AG04450 (cell line): ENCODE measurements at regions not wholly inside any gene's neighbourhood (a gene's known extent, or its start where the extent isn't known, plus 50 kb on each side); places are given as distances from the start of the nearest gene placed in this dataset.

Source experiments
- CTCF ChIA-PET: fragments of 300-600, 350-600 bp; formaldehyde crosslinking; extraction: SDS; loops from one replicate; lab custom pipeline; 2022; ENCODE audit warnings: antibody characterized with exemption, inconsistent platforms; lab: Charles Lee
- POLR2A ChIA-PET: fragments of 350-600 bp; formaldehyde crosslinking; extraction: SDS; loops from one replicate; lab custom pipeline; 2021; ENCODE audit warnings: antibody characterized with exemption, inconsistent platforms; lab: Yijun Ruan, JAX
- DNase-seq: peaks from one replicate; pipeline ENCODE4 v3.0.0-alpha.2; 2011; ENCODE audit warnings: low read depth, low spot score
- H3K27ac ChIP-seq: one replicate; pipeline ENCODE4 v1.5.1; 2012; ENCODE audit warnings: low read depth, low read length, control low read depth
- H3K27me3 ChIP-seq: one replicate; pipeline ENCODE4 v1.6.0; 2012; ENCODE audit warnings: low read length; ENCODE audit not compliant: control insufficient read depth, insufficient read depth
- H3K4me3 ChIP-seq: 2 replicates; pipeline ENCODE4 v1.5.1; 2011; ENCODE audit warnings: mild to moderate bottlenecking, low read depth, low read length, control low read depth
- H3K9me3 ChIP-seq: 2 replicates; pipeline ENCODE4 v1.5.1; 2012; ENCODE audit warnings: low read length; ENCODE audit not compliant: control insufficient read depth, insufficient read depth
- CTCF ChIP-seq: IDR thresholded peaks from 2 replicates; pipeline ENCODE4 v1.5.1; 2011; ENCODE audit warnings: low read depth, low read length, control low read depth, inconsistent platforms

GRCh38 chr2:150578481-150578880 lies 91.0 kb upstream of the RND3 start:
- Histone ChIP-seq H3K9me3 (peaks cover 14% of the 10 kb centered on the region), H3K27me3 (no peaks in the 10 kb centered on the region), H3K4me3 (no peak overlapping the region), H3K27ac (no peak overlapping the region)
- TF ChIP-seq CTCF, result no peak
- ChIA-PET POLR2A (no interaction called here), CTCF (no interaction called here)
- no peak for DNase-seq

DNA sequence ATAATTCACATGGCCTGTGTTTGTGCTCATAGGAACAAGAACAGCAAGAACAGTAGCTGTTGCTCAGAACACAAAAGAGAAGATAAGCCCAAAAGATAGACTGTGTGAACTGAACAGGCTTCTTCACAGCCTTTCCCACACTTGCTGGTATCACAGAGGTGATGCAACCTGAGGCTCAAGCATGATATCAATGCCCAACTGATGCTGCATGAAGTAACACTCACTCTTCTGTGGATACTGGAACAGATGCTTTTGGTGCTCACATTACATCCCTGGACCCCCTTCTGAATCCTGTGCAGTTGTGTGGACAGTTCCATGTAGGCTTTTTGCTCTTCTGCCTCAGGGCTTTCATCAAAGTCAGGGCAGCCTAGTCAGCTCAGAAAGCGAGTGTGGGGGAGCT lies 88.4 kb upstream of the RND3 start:
- DNase-seq, result no peak
- Histone ChIP-seq H3K9me3 (peaks cover 14% of the 10 kb centered on the region), H3K4me3 (no peak overlapping the region), H3K27ac (no peak overlapping the region), H3K27me3 (no peaks in the 10 kb centered on the region)
- POLR2A ChIA-PET, result interaction anchor here (0.5 kb wide), 1 partner anchor 24 kb away, joined by 8 read pairs; no protein-coding TSS in a partner anchor
- no peak for TF ChIP-seq CTCF
- CTCF ChIA-PET, result interaction anchor here (0.6 kb wide), 1 partner anchor 663 kb away, joined by 3 read pairs; no protein-coding TSS in a partner anchor

DNA sequence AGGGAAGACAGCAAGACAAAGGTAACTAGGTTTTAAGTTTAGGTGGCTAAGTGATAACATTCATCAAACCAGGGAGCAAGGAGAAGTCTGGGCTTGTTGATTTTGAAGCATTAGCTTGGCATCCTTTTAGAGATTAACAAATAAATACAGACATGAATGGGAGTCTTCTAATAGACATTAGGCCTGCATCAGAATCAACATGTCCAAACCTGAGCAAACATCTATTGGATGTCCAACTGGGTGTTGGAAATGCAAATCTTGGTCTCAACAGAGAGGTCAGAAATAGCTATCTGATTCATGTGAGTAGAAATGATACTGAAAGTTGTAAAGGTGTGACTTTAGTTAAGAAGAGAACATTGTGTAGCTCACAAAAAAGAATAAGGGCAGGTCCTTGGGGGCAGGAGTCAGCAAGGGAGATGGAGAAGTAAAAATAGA lies 85.5 kb upstream of the RND3 start:
- POLR2A ChIA-PET, result no interaction called here
- DNase-seq, result no peak
- Histone ChIP-seq H3K4me3 (no peak overlapping the region), H3K27me3 (no peaks in the 10 kb centered on the region), H3K27ac (no peak overlapping the region), H3K9me3 (peaks cover under 1% of the 10 kb centered on the region; the same call in 1 of the 2 replicates)
- CTCF ChIA-PET, result interaction anchor here (0.6 kb wide), 1 partner anchor 666 kb away, joined by 3 read pairs; no protein-coding TSS in a partner anchor
- no peak for TF ChIP-seq CTCF

GRCh38 chr2:150572194-150572766 lies 84.8 kb upstream of the RND3 start:
- no peak for TF ChIP-seq CTCF
- ChIA-PET CTCF (no interaction called here), POLR2A (no interaction called here)
- Histone ChIP-seq H3K4me3 (no peak overlapping the region), H3K9me3 (no peaks in the 10 kb centered on the region), H3K27ac (no peak overlapping the region), H3K27me3 (no peaks in the 10 kb centered on the region)
- DNase-seq, result no peak

- ChIA-PET POLR2A (interaction anchor here (1.0 kb wide), 1 partner anchor 31 kb away, joined by 3 read pairs; no protein-coding TSS in a partner anchor), CTCF (interaction anchor here (0.6 kb wide), 1 partner anchor 29 kb away, joined by 3 read pairs; no protein-coding TSS in a partner anchor)
- H3K4me3 ChIP-seq, result no peak overlapping the region
- DNase-seq, result no peak
- no peaks in the 10 kb centered on the region for H3K9me3 ChIP-seq
- no peaks in the 10 kb centered on the region for H3K27me3 ChIP-seq
- TF ChIP-seq CTCF, result no peak
- no peak overlapping the region for H3K27ac ChIP-seq
Measured at GRCh38 chr2:150571121-150571520, 83.7 kb upstream of the RND3 start.
